ENCODE measurements at regions not wholly inside any gene's neighbourhood (a gene's known extent, or its start where the extent isn't known, plus 50 kb on each side); places are given as distances from the start of the nearest gene placed in this dataset.
"Not testable (repeated sequence)": the region's sequence is repeated elsewhere in the genome, so short reads cannot be mapped to it uniquely, and the experiment has no call there.

DNA sequence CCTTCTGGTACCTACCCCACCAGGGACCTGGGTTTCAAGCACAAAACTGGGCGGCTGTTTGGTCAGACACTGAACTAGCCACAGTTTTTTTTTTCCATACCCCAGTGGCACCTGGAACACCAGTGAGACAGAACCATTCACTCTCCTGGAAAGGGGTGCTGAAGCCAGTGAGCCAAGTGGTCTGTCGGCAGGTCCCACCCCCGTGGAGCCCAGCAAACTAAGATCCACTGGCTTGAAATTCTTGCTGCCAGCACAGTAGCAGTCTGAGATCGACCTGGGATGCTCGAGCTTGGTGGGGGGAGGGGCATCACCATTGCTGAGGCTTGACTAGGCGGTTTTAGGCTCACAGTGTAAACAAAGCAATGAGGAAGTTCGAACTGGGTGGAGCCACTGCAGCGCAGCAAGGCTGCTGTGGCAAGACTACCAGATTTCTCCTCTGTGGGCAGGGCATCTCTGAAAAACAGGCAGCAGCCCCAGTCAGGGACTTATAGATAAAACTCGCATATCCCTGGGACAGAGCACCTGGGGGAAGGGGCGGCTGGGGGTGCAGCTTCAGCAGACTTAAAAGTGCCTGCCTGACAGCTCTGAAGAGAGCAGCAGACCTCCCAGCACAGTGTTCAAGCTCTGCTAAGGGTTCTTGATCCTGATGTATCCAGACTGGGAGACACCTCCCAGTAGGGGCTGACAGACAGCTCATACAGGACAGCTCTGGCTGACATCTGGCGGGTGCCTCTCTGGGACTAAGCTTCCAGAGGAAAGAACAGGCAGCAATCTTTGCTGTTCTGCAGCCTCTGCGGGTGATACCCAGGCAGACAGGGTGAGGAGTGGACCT, 223.0 kb downstream of the COX18 start:
- H3K9me2 ChIP-seq (replicated peaks; ENCODE audit: control insufficient read depth, low read length): no peaks in the 10 kb centered on the region
- H3K27me3 ChIP-seq (ENCODE audit: control insufficient read depth, low read length): no peaks in the 10 kb centered on the region
- TF ChIP-seq, protein P1, sequence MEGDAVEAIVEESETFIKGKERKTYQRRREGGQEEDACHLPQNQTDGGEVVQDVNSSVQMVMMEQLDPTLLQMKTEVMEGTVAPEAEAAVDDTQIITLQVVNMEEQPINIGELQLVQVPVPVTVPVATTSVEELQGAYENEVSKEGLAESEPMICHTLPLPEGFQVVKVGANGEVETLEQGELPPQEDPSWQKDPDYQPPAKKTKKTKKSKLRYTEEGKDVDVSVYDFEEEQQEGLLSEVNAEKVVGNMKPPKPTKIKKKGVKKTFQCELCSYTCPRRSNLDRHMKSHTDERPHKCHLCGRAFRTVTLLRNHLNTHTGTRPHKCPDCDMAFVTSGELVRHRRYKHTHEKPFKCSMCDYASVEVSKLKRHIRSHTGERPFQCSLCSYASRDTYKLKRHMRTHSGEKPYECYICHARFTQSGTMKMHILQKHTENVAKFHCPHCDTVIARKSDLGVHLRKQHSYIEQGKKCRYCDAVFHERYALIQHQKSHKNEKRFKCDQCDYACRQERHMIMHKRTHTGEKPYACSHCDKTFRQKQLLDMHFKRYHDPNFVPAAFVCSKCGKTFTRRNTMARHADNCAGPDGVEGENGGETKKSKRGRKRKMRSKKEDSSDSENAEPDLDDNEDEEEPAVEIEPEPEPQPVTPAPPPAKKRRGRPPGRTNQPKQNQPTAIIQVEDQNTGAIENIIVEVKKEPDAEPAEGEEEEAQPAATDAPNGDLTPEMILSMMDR (IDR thresholded peaks at IDR 0.05; ENCODE audit: low read depth, low read length, poor library complexity, severe bottlenecking): no peak
- no peak for TF ChIP-seq EZH2phosphoT487 (IDR thresholded peaks at IDR 0.05; ENCODE audit: borderline replicate concordance, low read length)
- H3K27ac ChIP-seq (ENCODE audit: low read depth, low read length): no peak overlapping the region
- no peaks in the 10 kb centered on the region for H3K4me1 ChIP-seq (ENCODE audit: control insufficient read depth, low read length)
- no peaks in the 10 kb centered on the region for H3K9me3 ChIP-seq (ENCODE audit: control insufficient read depth, insufficient read depth, low read length)
- no peak overlapping the region for H3K4me2 ChIP-seq (ENCODE audit: low read length)
- no peak overlapping the region for H3K4me3 ChIP-seq (ENCODE audit: low read length)
- H3K36me3 ChIP-seq (ENCODE audit: control insufficient read depth, low read length): no peaks in the 10 kb centered on the region
- H3F3A ChIP-seq (ENCODE audit: control insufficient read depth, insufficient read depth): no peaks in the 10 kb centered on the region
- no peaks in the 10 kb centered on the region for H3K79me2 ChIP-seq (ENCODE audit: control insufficient read depth, low read length)
- H4K20me1 ChIP-seq (ENCODE audit: control insufficient read depth, insufficient read depth, low read depth, low read length): no peaks in the 10 kb centered on the region

DNA sequence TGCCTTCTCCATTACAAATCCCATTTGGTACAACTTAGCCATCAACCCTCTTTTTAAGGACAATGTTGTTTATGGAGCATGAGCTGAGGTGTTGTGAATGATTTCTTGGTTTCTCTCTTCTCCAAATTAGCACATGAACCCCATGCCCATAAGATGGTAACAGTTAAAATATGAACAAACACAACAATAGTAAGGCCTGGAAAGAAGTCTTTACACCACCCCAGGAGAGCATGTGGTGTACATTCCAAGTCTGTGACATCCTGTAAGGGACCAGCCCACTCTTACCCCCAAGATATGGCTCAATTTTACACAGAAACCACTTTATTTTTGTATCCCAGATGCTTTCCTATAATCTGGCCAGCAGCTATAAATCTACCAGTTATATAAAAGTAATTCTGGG, 226.1 kb downstream of the COX18 start:
- no peak overlapping the region for H3K4me2 ChIP-seq (ENCODE audit: low read length)
- TF ChIP-seq EZH2phosphoT487 (IDR thresholded peaks at IDR 0.05; ENCODE audit: borderline replicate concordance, low read length): no peak
- TF ChIP-seq, protein P1 (IDR thresholded peaks at IDR 0.05; ENCODE audit: low read depth, low read length, poor library complexity, severe bottlenecking): no peak
- H3F3A ChIP-seq (ENCODE audit: control insufficient read depth, insufficient read depth): no peaks in the 10 kb centered on the region

DNA sequence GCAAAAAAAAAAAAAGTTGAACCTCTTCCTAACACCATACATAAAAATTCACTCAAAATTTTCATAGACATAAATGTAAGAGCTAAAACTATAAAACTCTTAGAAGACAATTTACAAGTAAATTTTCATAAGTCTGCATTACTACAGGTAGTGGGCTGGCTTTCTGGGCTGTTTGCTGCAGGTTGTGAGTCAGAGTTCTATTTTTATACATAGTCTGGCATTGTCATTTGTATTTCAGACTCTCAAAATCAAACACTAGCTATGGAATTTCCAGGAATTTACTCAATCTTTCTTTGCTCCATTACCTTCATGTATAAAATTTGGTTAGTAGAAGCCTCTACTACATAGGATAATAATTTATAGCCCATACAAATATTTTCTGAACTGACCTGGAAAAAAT, 227.2 kb downstream of the COX18 start:
- TF ChIP-seq EZH2phosphoT487 (IDR thresholded peaks at IDR 0.05; ENCODE audit: borderline replicate concordance, low read length): no peak
- TF ChIP-seq, protein P1 (IDR thresholded peaks at IDR 0.05; ENCODE audit: low read depth, low read length, poor library complexity, severe bottlenecking): no peak
- H3K4me1 ChIP-seq (ENCODE audit: control insufficient read depth, low read length): no peaks in the 10 kb centered on the region
- no peaks in the 10 kb centered on the region for H3K27me3 ChIP-seq (ENCODE audit: control insufficient read depth, low read length)
- no peak overlapping the region for H3K4me2 ChIP-seq (ENCODE audit: low read length)
- H3K79me2 ChIP-seq (ENCODE audit: control insufficient read depth, low read length): no peaks in the 10 kb centered on the region
- no peaks in the 10 kb centered on the region for H4K20me1 ChIP-seq (ENCODE audit: control insufficient read depth, insufficient read depth, low read depth, low read length)
- no peaks in the 10 kb centered on the region for H3K36me3 ChIP-seq (ENCODE audit: control insufficient read depth, low read length)
- H3F3A ChIP-seq (ENCODE audit: control insufficient read depth, insufficient read depth): no peaks in the 10 kb centered on the region
- no peaks in the 10 kb centered on the region for H3K9me3 ChIP-seq (ENCODE audit: control insufficient read depth, insufficient read depth, low read length)
- H3K27ac ChIP-seq (ENCODE audit: low read depth, low read length): no peak overlapping the region
- no peak overlapping the region for H3K4me3 ChIP-seq (ENCODE audit: low read length)
- H3K9me2 ChIP-seq (replicated peaks; ENCODE audit: control insufficient read depth, low read length): no peaks in the 10 kb centered on the region

More for the DNA sequence above, 226.1 kb downstream of the COX18 start:
- H3K27me3 ChIP-seq (ENCODE audit: control insufficient read depth, low read length): no peaks in the 10 kb centered on the region
- no peaks in the 10 kb centered on the region for H3K9me3 ChIP-seq (ENCODE audit: control insufficient read depth, insufficient read depth, low read length)
- no peak overlapping the region for H3K27ac ChIP-seq (ENCODE audit: low read depth, low read length)
- H3K4me3 ChIP-seq (ENCODE audit: low read length): no peak overlapping the region
- no peaks in the 10 kb centered on the region for H3K9me2 ChIP-seq (replicated peaks; ENCODE audit: control insufficient read depth, low read length)
- no peaks in the 10 kb centered on the region for H3K36me3 ChIP-seq (ENCODE audit: control insufficient read depth, low read length)
- no peaks in the 10 kb centered on the region for H4K20me1 ChIP-seq (ENCODE audit: control insufficient read depth, insufficient read depth, low read depth, low read length)
- no peaks in the 10 kb centered on the region for H3K4me1 ChIP-seq (ENCODE audit: control insufficient read depth, low read length)
- H3K79me2 ChIP-seq (ENCODE audit: control insufficient read depth, low read length): no peaks in the 10 kb centered on the region

DNA sequence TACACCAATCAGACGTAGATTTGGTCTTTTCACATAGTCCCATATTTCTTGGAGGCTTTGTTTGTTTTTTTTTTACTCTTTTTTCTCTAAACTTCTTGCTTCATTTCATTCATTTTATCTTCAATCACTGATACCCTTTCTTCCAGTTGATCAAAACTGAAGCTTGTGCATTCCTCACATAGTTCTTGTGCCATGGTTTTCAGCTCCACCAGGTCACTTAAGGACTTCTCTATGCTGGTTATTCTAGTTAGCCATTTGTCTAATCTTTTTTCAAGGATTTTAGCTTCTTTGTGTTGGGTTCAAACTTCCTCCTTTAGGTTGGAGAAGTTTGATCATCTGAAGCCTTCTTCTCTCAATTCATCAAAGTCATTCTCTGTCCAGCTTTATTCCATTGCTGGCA, 229.3 kb downstream of the COX18 start:
- H4K20me1 ChIP-seq (ENCODE audit: control insufficient read depth, insufficient read depth, low read depth, low read length); H3K36me3 ChIP-seq (ENCODE audit: control insufficient read depth, low read length); H3K4me2 ChIP-seq (ENCODE audit: low read length); H3K27me3 ChIP-seq (ENCODE audit: control insufficient read depth, low read length); H3K79me2 ChIP-seq (ENCODE audit: control insufficient read depth, low read length); H3K27ac ChIP-seq (ENCODE audit: low read depth, low read length); H3K9me3 ChIP-seq (ENCODE audit: control insufficient read depth, insufficient read depth, low read length); H3K4me1 ChIP-seq (ENCODE audit: control insufficient read depth, low read length); H3K4me3 ChIP-seq (ENCODE audit: low read length); H3K9me2 ChIP-seq (replicated peaks; ENCODE audit: control insufficient read depth, low read length); H3F3A ChIP-seq (ENCODE audit: control insufficient read depth, insufficient read depth): not testable (repeated sequence)
